ENCODE measurements at regions not wholly inside any gene's neighbourhood (a gene's known extent, or its start where the extent isn't known, plus 50 kb on each side); places are given as distances from the start of the nearest gene placed in this dataset.

DNA sequence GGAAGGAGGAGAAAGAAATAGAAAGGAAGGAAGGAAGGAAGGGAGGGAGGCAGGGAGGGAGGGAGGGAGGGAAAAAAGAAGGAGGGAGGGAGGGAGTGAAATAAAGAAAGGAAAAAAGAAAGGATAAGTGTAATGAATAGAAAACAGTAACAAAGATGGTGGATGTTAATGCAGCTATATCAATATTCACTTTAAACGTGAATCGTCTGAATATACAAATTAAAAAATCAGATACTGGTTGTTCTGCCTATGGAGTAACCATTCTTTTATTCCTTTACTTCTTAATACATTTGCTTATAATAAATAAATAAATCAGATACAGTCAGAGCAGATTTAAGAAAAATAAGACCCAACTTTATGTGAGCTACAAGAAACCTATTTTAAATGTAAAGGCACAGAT is 1520.4 kb downstream of the TBC1D22A start:
- TF ChIP-seq POLR2A (IDR thresholded peaks at IDR 0.05) (no peak), CTCF (IDR thresholded peaks at IDR 0.05) (no peak)

Data from heart left ventricle (tissue), 13 donors.